ENCODE measurements at regions not wholly inside any gene's neighbourhood (a gene's known extent, or its start where the extent isn't known, plus 50 kb on each side); places are given as distances from the start of the nearest gene placed in this dataset.

GRCh38 chr1:100795646-100795985 is 76.1 kb downstream of the VCAM1 start:
- POLR2A ChIA-PET, result no interaction called here
- intact Hi-C loops (cut with micrococcal nuclease; ENCODE audit: unreplicated experiment), result no loop called here
- DNase-seq (ENCODE audit: low spot score), result no peak
- Histone ChIP-seq H3K36me3 (ENCODE audit: insufficient read depth, low read length) (no peaks in the 10 kb centered on the region), H3K27ac (ENCODE audit: low read depth, low read length, poor library complexity, severe bottlenecking) (no peak overlapping the region), H3K9me2 (ENCODE audit: insufficient read depth, low read length) (no peaks in the 10 kb centered on the region), H3K4me3 (ENCODE audit: low read depth, low read length, poor library complexity, severe bottlenecking) (no peak overlapping the region), H3K4me2 (ENCODE audit: low read length) (no peak overlapping the region), H3K4me1 (ENCODE audit: insufficient read depth, low read length, poor library complexity, severe bottlenecking) (no peaks in the 10 kb centered on the region), H2AFZ (ENCODE audit: low read length) (no peak overlapping the region), H3K79me2 (ENCODE audit: insufficient read depth, low read depth, low read length) (no peaks in the 10 kb centered on the region), H4K20me1 (ENCODE audit: insufficient read depth, low read length) (no peaks in the 10 kb centered on the region), H3K9me3 (ENCODE audit: low read length) (no peaks in the 10 kb centered on the region)
- no TSS peak for BruUV-seq (replicated peaks)
- CTCF ChIA-PET (ENCODE audit: unreplicated experiment), result no interaction called here
- TF ChIP-seq EZH2phosphoT487 (IDR thresholded peaks at IDR 0.05; ENCODE audit: borderline replicate concordance, low read depth, low read length), result no peak
- TF ChIP-seq, protein P1, sequence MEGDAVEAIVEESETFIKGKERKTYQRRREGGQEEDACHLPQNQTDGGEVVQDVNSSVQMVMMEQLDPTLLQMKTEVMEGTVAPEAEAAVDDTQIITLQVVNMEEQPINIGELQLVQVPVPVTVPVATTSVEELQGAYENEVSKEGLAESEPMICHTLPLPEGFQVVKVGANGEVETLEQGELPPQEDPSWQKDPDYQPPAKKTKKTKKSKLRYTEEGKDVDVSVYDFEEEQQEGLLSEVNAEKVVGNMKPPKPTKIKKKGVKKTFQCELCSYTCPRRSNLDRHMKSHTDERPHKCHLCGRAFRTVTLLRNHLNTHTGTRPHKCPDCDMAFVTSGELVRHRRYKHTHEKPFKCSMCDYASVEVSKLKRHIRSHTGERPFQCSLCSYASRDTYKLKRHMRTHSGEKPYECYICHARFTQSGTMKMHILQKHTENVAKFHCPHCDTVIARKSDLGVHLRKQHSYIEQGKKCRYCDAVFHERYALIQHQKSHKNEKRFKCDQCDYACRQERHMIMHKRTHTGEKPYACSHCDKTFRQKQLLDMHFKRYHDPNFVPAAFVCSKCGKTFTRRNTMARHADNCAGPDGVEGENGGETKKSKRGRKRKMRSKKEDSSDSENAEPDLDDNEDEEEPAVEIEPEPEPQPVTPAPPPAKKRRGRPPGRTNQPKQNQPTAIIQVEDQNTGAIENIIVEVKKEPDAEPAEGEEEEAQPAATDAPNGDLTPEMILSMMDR (conservative IDR thresholded peaks at IDR 0.05; ENCODE audit: low read length), result no peak

- ChIA-PET CTCF (ENCODE audit: unreplicated experiment) (no interaction called here), POLR2A (no interaction called here)
- DNase-seq (ENCODE audit: low spot score), result no peak
- TF ChIP-seq, protein P1 (conservative IDR thresholded peaks at IDR 0.05; ENCODE audit: low read length), result no peak
- TF ChIP-seq EZH2phosphoT487 (IDR thresholded peaks at IDR 0.05; ENCODE audit: borderline replicate concordance, low read depth, low read length), result no peak
- H3K9me2 ChIP-seq (ENCODE audit: insufficient read depth, low read length), result no peaks in the 10 kb centered on the region
- H3K4me1 ChIP-seq (ENCODE audit: insufficient read depth, low read length, poor library complexity, severe bottlenecking), result no peaks in the 10 kb centered on the region
- intact Hi-C loops (cut with micrococcal nuclease; ENCODE audit: unreplicated experiment), result no loop called here
- H2AFZ ChIP-seq (ENCODE audit: low read length), result no peak overlapping the region
- no peak overlapping the region for H3K4me3 ChIP-seq (ENCODE audit: low read depth, low read length, poor library complexity, severe bottlenecking)
- no TSS peak for BruUV-seq (replicated peaks)
- no peak overlapping the region for H3K4me2 ChIP-seq (ENCODE audit: low read length)
- H3K36me3 ChIP-seq (ENCODE audit: insufficient read depth, low read length), result no peaks in the 10 kb centered on the region
- H3K79me2 ChIP-seq (ENCODE audit: insufficient read depth, low read depth, low read length), result no peaks in the 10 kb centered on the region
- H4K20me1 ChIP-seq (ENCODE audit: insufficient read depth, low read length), result no peaks in the 10 kb centered on the region
- no peak overlapping the region for H3K27ac ChIP-seq (ENCODE audit: low read depth, low read length, poor library complexity, severe bottlenecking)
- H3K9me3 ChIP-seq (ENCODE audit: low read length), result no peaks in the 10 kb centered on the region
Observed at GRCh38 chr1:100796046-100796445, 76.5 kb downstream of the VCAM1 start.

DNA sequence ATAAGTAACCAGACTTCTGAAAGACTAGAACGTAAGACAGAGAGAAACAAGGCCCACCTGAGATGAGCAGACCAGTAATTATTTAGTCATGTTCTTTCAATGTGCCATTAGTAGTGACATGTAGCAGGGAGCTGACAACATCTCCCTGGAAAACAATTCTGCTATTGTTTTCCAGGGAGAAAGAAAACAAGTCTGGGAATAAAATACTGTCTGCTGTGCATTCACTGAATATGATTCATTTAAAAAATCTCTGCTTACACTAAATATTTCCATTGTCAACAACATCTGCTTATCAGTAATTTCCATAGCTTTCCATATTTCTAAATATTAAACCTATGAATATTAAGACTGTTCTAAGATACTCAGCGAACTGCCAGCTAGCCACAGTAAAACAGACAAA is 80.0 kb downstream of the VCAM1 start:
- Histone ChIP-seq H4K20me1 (ENCODE audit: insufficient read depth, low read length) (no peaks in the 10 kb centered on the region), H3K4me2 (ENCODE audit: low read length) (no peak overlapping the region), H3K4me1 (ENCODE audit: insufficient read depth, low read length, poor library complexity, severe bottlenecking) (no peaks in the 10 kb centered on the region), H3K79me2 (ENCODE audit: insufficient read depth, low read depth, low read length) (no peaks in the 10 kb centered on the region), H3K36me3 (ENCODE audit: insufficient read depth, low read length) (no peaks in the 10 kb centered on the region), H3K4me3 (ENCODE audit: low read depth, low read length, poor library complexity, severe bottlenecking) (no peak overlapping the region), H3K9me2 (ENCODE audit: insufficient read depth, low read length) (no peaks in the 10 kb centered on the region), H2AFZ (ENCODE audit: low read length) (no peak overlapping the region), H3K27ac (ENCODE audit: low read depth, low read length, poor library complexity, severe bottlenecking) (no peak overlapping the region), H3K9me3 (ENCODE audit: low read length) (no peaks in the 10 kb centered on the region)
- DNase-seq (ENCODE audit: low spot score), result no peak
- TF ChIP-seq, protein P1 (conservative IDR thresholded peaks at IDR 0.05; ENCODE audit: low read length), result no peak
- no peak for TF ChIP-seq EZH2phosphoT487 (IDR thresholded peaks at IDR 0.05; ENCODE audit: borderline replicate concordance, low read depth, low read length)
- intact Hi-C loops (cut with micrococcal nuclease; ENCODE audit: unreplicated experiment), result no loop called here
- ChIA-PET POLR2A (no interaction called here), CTCF (ENCODE audit: unreplicated experiment) (no interaction called here)
- BruUV-seq (replicated peaks), result no TSS peak

All from OCI-LY7 (cell line).